GM04503 (cell line): ENCODE measurements at regions not wholly inside any gene's neighbourhood (a gene's known extent, or its start where the extent isn't known, plus 50 kb on each side); places are given as distances from the start of the nearest gene placed in this dataset.

ENCODE experiments used
- DNase-seq: peaks from one replicate; pipeline ENCODE4 v3.0.0-alpha.2; 2012; ENCODE audit warnings: low read depth

DNA sequence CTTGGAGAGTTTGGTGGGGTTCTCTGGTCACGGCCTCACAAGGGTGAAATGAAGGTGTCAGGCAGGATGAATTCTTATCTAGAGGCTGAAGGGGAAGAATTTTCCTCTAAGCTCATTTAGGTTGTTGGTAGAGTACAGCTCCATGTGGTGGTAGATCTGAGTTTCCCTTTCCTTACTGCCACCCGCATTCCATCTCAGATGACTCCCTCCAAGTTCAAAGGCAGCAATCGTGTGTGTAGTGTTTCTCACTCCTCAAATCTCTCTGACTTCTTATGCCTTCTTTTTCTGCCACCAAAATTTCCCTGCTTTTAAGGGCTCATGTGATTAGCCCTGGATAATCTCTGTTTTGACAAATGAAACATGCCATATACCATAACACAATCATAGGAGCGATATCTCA lies 135.5 kb upstream of the MYOCD start:
- DNase-seq = no peak

DNA sequence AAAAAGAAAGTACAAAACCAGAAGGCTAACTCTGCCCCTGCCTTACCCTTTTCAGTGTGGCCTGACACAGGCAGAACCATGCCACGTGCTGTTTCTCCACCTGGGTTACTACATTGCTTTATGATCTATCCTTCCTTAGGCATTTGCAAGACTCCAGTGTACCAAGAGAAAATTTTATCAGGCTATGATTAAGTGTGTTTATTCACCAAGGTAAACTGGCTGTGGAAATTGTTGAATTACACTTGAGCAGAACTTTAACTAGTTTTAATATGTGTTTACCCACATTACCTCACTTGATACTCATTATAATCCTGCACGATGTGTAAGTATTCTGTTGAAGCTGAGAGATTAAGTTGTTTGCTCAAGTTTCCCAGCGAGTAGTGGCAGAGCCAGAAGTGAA lies 129.7 kb upstream of the MYOCD start:
- DNase-seq = no peak

DNA sequence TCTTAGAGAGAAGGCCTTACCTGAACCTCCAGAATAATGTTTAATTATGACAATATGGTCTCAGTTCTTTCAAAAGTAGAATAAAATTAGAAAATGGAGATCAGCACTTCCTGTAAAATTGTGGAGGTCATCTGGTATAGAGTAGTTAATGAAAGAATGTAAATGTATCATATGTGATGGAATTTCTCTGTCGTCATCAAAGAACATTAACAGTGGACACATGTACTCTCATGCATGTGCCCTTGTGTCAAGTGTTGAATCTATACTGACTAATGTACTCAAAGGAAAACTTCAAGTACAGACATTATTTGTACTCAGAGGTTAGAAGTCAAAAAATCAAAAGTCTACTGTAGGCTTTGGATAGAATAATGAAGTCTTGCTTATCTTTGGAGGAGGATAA lies 129.2 kb upstream of the MYOCD start:
- DNase-seq = no peak

DNA sequence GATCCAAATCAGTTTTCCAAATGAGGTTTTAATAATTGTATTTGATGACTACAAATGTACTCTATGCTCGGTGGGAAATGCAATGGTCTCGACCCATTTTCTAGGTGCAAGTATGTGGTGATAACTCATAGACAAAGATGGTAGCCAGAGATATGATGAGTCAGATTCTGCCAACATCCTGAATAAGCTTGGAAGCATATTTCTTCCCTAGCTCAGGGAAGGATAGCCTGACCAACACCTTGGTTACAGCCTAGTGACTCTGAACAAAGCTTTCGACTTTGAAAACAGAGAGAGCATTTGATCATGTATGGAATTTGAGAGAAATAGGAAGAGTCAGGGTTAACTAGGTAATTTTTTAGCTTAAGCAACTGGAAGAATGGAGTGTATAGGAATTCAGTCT lies 128.3 kb upstream of the MYOCD start:
- DNase-seq = no peak

DNA sequence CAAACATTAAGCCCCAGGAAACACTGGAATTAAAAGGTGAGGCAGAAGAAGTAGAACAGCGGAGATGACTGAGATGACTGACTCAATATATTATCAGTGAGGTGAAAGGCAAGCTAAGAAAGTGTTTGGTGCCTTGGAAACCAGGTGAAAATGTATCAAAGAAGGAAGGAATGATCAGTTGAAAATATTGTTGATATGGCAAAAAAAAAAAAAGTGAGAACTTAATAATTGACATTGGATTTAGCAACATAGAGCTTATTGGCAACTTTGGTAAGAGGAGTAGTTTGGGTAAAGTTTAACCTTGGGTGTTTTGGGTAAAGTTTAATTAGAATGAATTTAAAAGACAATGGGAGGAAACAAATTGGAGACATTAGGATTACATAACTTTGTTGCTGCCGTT lies 127.7 kb upstream of the MYOCD start:
- DNase-seq = no peak

DNA sequence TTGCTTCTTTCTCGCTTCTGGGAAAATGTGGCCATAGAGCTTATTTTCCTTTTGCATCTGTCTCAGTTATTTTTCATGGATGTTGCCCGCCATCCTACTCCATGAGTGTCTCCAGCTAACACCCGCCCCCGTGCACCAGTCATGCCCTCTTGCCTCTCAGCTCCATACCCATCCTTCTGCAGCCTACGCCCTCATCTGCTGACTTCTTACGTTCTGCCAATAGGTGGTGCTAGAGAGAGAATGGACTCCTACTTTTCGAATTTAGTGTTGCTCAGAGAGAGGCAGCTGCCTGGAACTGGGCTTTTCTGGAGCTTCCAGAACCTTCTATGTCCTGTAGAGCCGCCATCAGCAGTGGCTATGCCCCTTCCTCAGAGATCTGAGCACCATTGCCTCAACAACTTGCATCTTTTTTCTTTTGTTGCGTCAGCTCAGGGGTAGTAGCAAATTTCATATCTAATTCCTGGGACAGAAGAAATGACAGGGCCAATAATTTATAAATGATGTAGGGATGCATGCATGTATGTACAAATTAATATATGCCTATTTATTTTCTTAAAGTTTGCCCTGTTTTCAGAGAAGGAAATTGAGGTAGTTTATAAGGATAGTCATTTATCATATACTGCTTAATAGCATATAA lies 119.7 kb upstream of the MYOCD start:
- DNase-seq = no peak

DNA sequence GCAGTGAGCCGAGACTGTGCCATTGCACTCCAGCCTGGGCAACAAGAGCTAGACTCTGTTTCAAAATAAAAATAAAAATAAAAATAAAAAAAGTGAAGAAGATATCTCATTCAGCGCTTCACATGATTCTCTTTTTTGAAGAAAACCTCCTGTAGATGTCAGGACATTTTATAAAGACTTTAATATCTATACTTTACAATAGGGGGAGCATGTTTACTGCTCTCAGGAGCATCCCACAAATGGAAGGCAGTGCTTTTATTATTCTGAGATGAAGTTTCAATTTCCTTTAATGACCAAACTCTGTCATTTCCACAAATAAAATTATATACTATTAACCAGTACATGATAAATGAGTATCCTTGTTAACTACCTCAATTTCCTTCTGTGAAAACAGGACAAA lies 118.7 kb upstream of the MYOCD start:
- DNase-seq = no peak

DNA sequence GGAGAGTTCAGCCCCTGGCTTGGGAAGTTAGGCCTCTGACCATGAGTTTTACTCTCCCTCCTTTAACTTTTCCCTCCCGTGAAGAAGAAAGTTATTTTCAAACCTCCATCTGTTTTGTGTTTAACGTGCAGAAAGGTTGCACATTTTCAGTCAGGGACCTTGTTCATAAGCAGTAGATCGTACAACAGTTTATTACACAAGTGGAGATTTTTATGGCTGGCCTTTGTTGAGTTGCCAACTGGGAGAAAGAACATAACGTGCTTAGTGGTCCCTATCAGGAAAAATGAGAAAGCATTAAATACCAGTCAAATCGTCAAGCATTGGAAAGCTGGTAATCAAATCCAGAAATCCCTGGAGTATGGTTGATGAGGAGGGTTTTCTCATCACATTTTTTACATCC lies 117.9 kb upstream of the MYOCD start:
- DNase-seq = no peak

DNA sequence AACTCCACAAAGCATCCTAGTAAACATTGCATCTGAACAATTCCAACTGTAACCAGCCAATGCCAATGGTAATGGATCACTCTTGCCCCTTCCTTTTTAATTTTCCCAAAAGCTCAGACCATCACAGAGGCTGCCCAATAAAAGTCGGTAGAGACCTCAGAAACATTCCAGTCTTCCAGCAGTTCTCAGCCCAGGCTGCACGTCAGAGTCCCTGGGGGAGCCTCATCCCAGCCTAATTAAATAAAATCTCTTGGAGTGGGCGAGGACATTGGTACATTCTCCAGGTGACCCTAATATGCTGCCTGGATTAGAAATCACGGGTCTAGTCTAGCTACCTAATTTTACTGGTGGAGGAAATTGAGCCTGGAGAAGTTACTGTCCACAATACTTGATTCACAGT lies 117.1 kb upstream of the MYOCD start:
- DNase-seq = no peak

DNA sequence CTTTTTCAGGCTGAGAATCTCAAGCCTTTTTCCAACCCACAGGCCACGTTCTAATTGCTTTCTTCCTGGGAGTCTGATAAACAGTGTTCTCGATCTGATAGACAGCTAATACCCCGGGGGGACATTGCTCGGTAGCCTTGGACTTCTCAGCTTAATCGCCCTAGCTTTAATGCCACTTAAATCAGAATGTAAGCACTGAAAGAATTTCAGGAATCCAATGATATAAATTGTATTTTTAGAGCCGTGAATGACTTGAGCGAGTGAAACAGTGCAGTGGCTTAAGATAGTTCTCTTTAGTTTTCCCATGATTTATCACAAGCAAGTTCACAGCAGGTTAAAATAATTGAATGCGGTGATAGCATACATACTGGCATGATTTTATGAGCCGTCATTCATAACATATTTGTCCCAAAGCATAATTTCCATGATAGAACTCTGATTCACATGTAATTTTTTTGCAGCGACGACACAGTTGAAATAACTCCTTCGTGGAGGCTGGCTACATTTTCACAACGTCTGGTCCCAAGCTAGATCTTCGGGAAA lies 116.1 kb upstream of the MYOCD start:
- DNase-seq = peak; percentile 21

DNA sequence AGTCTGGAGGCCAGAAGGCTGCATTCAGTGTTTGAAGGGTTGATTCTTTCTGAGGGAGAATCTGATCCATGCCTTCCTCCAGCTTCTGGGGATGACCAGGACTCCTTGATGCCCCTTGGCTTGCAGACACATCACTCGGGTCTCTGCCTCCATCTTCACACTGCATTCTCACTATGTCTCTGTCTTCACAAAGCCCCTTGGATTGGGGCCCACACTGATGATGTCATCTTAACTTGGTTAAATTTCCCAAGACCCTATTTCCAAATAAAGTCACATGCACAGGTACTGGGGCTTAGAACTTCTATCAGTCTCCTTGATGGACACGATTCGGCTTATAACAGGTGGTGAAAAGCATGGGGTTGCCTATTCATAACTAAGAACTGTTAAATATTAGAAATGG lies 112.1 kb upstream of the MYOCD start:
- DNase-seq = no peak

DNA sequence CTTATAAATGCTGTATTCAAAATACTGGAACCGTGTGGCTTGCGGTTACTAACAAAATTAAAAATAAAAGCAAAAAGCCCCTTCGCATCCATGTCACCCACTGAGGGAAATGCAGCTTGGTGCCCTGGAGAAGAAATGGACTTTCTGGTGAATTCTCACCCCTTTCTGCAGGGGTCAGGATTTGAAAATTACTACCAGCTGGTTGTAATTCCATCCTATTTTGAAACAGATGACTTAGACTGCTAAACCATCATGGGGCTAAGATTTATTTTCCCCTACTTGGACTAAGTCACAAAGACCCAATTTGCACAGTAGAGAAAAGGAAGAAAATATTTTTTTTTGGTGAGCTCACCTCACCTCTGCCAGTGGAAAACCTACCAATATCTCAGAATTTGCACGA lies 111.4 kb upstream of the MYOCD start:
- DNase-seq = no peak

DNA sequence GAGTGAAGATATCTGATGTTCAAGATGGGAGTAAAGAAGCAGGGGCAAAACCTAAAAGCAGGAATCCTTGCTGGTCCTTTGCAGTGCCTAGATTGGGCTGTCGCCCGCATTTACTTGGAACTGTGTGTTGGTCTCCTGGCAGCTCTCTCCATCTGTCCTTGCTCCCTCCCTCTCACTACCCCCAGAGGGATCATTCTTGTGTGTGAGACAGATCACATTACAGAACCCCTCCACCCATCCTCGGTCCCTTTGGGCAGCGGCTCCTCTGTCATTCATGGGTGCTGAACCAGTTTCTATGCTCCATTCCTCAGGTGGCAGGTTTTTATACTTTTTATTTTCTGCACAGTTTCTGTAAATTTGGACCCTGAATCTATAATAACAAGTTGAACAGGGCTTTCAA lies 99.4 kb upstream of the MYOCD start:
- DNase-seq = no peak

DNA sequence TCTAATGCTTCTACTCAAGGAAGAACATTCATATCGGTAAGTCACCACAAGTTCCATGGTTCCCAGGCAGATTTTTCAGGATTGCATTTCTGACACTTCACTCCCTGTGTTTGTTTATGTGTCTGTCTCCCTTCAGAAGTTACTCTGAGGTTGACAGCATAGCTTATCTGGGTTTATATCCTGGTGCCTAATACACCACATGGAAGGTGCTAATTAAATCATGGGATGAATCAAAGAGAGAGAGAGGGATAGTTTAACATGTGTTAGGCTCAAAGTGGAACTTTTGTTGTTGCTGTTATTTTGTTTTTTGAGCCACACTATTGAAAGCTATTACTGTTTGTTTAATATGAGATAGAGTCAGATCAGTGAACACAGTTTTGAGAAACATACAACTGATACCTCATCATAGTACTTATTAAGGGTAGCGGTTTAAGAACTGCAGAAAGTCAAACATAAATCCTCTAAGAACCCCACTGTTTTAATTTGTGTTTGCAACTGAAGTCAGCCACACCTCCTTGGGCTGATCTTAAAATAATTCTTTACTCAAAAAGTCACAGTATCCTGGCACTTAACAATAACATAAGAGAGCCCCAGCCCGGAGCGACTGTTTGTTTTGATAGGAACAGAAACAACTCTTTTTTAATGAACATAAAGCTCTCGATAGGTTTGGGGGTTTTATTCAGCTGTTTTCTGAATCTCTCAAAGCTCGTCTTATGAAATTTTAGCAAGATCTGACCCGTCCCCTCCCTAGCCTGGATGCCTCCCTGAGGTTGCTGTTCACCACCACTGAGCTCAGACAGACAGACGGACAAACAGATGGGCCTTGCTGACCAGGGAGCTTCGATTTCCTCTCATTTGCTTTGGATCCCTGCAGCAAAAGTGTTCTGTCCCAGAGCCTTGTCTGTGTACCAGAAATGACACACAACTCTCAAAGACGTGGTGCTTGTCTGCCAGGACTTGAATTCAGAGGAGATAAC lies 98.3 kb upstream of the MYOCD start:
- DNase-seq = no peak

DNA sequence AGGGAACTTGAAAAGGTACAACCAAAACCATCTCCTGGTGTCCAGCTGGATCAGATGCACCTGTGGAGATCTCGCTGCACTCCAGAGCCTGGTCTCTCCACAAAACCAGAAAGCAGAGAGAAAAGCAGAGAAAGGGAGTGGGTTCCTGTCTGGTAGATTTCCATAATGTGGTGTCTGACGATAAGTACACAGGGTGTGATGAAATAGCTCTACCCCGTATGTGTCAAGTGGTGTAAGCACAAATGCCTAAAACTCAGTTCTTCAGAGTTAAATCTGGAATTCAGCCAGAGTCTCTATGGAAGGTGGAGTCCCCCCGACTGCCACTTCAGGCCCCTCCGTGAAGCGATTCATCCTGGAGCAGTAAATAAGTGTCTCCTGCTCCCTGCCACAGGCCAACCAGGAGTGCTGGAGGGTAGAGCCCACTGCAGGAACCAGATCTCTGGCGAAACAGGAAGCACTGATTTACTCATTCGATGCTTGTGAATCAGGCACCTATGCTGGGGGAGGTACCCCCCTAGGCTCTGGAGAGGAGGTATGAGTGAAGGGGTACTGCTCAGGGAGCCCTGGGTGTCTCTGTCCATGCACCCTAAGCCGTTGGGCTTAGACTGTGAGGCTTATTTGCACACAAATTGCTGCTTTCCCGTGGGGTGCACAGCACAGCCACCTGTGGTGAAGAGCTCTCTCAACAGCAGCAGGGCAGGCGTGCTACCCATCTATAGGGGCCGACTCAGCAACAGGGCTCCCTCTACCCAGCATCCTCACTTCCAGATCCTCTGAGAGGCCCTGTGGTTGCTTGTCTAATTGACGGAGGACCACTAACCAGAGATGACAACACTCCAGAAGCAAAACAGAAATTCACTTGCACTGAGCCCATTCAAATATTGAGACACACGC lies 97.1 kb upstream of the MYOCD start:
- no peak for DNase-seq

DNA sequence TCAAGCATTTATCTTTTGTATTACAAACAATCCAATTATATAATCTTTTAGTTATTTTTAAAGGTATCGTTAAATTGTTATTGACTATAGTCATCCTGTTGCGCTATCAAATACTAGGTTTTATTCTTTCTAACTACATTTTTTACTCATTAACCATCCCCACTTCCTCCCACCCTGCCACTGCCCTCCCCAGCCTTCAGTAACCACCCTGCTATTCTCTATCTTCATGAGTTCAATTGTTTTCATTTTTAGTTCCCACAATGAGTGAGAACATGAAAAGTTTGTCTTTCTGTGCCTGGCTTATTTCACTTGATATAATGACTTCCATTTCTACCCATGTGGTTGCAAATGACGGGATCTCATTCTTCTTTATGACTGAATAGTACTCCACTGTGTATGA lies 94.1 kb upstream of the MYOCD start:
- no peak for DNase-seq

DNA sequence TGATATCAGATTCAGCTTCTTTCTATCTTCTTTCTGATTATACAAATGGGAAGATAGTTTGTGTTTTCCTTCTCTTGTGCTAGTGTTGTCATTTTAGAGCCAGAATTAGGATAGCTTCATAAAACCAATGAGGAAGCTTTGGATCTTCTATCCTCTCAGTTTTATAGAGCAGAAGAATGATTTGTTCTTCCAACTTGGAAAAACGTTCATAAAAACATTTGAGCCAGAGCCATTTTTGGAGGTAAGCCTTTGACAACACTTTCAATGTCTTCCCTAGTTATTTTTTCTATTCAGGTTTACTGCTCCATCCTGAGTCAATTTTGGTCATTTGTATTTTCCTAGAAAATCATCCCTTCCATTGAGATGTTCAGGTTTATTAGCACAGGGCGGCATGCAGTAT lies 91.2 kb upstream of the MYOCD start:
- no peak for DNase-seq

DNA sequence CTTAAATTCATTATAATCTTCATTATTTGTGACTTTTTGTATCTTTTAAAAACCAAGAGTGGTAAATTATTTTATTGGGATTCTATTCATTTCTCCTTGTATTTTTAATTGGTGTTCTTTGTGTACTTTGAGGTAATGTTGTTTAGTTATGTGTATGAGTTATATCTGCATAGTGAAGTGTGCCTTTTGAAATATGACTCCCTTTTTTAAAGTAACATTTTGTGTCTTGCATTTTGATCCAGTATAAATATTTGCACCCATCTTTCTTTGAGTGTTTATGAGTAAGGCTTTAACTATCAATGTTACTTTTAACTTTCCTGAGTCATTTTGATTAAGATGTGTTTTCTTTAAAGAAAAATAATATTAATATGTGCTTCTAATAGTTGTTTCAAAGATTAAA lies 90.0 kb upstream of the MYOCD start:
- DNase-seq = no peak

DNA sequence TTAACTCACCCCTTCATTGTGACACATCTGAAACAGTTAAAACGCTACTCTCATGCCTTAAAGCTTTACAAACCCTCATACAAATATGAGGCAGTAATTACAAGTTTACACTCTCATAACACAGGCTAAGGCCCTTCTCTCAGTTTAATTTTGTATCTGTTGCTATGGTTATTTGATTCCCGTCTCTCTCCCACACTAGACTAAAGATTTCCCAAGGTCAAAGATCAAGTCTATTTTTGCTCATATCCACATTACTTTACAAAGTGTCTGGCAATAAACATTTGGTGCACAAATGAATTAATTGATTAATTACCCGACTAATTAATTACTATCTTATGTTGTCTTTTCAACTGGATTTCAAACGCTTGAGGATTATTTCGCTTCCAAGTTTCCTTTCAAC lies 86.4 kb upstream of the MYOCD start:
- no peak for DNase-seq

DNA sequence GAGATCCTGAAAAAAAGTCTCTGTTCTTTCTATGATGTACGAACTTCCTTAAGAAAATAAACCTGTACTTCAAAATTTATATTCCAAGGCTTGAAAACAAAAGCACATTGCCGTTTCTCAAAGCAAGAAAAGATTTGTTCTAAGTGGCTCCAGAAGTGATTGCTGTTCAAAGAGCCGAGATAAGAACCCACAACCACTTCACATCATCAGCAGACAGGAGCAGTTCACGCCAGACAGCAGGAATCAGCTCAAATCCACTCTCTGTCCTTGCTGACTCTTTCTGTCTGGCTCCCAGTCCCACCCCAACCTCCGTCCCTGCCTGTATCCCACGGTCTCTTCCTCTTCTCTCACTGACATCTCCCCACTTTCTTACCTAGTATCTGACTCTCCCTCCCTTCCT lies 85.0 kb upstream of the MYOCD start:
- DNase-seq = no peak

DNA sequence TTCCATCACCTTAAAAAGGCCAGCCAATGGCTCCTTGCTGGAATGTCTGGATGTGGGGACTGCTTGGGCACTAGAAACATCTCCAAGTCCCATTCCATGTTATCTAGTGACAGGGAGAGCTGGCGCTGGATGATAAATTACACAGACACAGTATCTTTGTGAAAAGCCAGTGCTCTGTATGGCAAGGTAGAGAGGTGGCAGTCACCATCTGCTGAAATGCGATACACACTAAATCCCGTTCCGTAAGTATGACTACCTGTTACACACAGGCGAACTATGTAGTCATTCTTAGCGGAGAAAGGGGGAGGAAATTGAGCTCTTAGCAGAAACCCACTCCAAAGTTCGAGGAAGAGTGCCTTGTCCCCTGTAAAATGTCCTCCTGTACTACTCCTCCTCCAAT lies 81.0 kb upstream of the MYOCD start:
- no peak for DNase-seq

DNA sequence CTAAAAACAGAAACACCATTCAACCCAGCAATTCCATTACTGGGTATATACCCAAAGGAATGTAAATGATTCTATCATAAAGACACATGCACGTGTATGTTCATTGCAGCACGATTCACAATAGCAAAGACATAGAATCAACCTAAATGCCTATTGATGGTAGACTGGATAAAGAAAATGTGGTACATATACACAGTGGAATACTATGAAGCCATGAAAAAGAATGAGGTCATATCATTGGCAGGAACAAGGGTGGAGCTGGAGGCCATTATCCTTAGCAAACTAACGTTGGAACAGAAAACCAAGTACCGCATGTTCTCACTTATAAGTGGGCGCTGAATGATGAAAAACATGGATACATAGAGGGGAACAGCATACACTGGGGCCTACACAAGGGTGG lies 77.2 kb upstream of the MYOCD start:
- DNase-seq = no peak
